ENCODE measurements at regions not wholly inside any gene's neighbourhood (a gene's known extent, or its start where the extent isn't known, plus 50 kb on each side); places are given as distances from the start of the nearest gene placed in this dataset.

DNA sequence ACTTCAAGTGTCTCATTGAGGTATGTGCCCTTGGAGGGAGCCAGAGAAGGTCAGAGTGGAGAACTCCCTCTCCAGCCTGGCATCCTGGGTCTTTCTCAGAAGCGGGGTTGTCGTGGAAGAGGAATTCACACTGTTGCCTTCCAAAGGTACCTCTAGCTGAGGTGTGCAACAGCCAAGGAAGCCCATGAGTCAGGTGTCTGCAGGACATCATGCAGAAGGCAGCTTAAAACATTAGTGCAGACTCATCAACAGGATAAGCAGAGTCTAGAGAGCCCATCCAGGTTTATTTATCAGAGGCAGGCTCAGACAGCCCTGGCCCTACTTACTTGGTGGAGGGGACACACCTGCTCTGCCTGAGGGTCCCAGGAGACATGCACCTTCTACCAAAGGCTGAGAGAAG, 95.6 kb upstream of the TPM1 start:
- TF ChIP-seq POLR2AphosphoS5 (IDR thresholded peaks at IDR 0.05), result no peak
- no peak for TF ChIP-seq EZH2 (IDR thresholded peaks at IDR 0.05; ENCODE audit: borderline replicate concordance, insufficient read depth, low read length, poor library complexity, severe bottlenecking)
- TF ChIP-seq, protein P1, sequence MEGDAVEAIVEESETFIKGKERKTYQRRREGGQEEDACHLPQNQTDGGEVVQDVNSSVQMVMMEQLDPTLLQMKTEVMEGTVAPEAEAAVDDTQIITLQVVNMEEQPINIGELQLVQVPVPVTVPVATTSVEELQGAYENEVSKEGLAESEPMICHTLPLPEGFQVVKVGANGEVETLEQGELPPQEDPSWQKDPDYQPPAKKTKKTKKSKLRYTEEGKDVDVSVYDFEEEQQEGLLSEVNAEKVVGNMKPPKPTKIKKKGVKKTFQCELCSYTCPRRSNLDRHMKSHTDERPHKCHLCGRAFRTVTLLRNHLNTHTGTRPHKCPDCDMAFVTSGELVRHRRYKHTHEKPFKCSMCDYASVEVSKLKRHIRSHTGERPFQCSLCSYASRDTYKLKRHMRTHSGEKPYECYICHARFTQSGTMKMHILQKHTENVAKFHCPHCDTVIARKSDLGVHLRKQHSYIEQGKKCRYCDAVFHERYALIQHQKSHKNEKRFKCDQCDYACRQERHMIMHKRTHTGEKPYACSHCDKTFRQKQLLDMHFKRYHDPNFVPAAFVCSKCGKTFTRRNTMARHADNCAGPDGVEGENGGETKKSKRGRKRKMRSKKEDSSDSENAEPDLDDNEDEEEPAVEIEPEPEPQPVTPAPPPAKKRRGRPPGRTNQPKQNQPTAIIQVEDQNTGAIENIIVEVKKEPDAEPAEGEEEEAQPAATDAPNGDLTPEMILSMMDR (IDR thresholded peaks at IDR 0.05; ENCODE audit: poor library complexity, severe bottlenecking), result no peak
- no peak for TF ChIP-seq EP300 (conservative IDR thresholded peaks at IDR 0.05; ENCODE audit: poor library complexity, severe bottlenecking)
- TF ChIP-seq, protein P2, sequence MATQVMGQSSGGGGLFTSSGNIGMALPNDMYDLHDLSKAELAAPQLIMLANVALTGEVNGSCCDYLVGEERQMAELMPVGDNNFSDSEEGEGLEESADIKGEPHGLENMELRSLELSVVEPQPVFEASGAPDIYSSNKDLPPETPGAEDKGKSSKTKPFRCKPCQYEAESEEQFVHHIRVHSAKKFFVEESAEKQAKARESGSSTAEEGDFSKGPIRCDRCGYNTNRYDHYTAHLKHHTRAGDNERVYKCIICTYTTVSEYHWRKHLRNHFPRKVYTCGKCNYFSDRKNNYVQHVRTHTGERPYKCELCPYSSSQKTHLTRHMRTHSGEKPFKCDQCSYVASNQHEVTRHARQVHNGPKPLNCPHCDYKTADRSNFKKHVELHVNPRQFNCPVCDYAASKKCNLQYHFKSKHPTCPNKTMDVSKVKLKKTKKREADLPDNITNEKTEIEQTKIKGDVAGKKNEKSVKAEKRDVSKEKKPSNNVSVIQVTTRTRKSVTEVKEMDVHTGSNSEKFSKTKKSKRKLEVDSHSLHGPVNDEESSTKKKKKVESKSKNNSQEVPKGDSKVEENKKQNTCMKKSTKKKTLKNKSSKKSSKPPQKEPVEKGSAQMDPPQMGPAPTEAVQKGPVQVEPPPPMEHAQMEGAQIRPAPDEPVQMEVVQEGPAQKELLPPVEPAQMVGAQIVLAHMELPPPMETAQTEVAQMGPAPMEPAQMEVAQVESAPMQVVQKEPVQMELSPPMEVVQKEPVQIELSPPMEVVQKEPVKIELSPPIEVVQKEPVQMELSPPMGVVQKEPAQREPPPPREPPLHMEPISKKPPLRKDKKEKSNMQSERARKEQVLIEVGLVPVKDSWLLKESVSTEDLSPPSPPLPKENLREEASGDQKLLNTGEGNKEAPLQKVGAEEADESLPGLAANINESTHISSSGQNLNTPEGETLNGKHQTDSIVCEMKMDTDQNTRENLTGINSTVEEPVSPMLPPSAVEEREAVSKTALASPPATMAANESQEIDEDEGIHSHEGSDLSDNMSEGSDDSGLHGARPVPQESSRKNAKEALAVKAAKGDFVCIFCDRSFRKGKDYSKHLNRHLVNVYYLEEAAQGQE (IDR thresholded peaks at IDR 0.05; ENCODE audit: borderline replicate concordance), result no peak
- TF ChIP-seq TAF1 (IDR thresholded peaks at IDR 0.05; ENCODE audit: low read depth), result no peak
- no peak for TF ChIP-seq RAD21 (conservative IDR thresholded peaks at IDR 0.05)
- no peak for TF ChIP-seq SMC3 (conservative IDR thresholded peaks at IDR 0.05; ENCODE audit: poor library complexity)
- TF ChIP-seq MXI1 (conservative IDR thresholded peaks at IDR 0.05; ENCODE audit: poor library complexity, severe bottlenecking), result no peak
